GM12878 (cell line): ENCODE measurements at regions not wholly inside any gene's neighbourhood (a gene's known extent, or its start where the extent isn't known, plus 50 kb on each side); places are given as distances from the start of the nearest gene placed in this dataset.

Experiments used
- ATAC-seq: fragments of 200-7000 bp; cut with Tn5 transposase; 3 replicates; pipeline ENCODE4 v1.9.1; 2020; ENCODE audit warnings: mild to moderate bottlenecking, moderate library complexity
- BruUV-seq: library from RNA; stranded (reverse); fragments of 400-500 nt; replicated peaks from 2 replicates; lab custom pipeline; 2021; lab: Mats Ljungman, UMichigan
- CTCF ChIA-PET: fragments of 300-600 bp; sonication (Branson Sonifier 250); formaldehyde crosslinking; extraction: SDS; loops from one replicate; lab custom pipeline; 2021; ENCODE audit warnings: inconsistent platforms; lab: Yijun Ruan, JAX
- POLR2A ChIA-PET: fragments of 350-600 bp; formaldehyde crosslinking; extraction: SDS; loops from one replicate; lab custom pipeline; 2021; ENCODE audit warnings: inconsistent platforms; lab: Charles Lee
- RAD21 ChIA-PET: fragments of 300-600 bp; sonication (Branson Sonifier 250); formaldehyde crosslinking; loops from one replicate; lab custom pipeline; 2023; ENCODE audit warnings: antibody characterized with exemption; ENCODE audit not compliant: unreplicated experiment; lab: Charles Lee
- SMC1A ChIA-PET: fragments of 300-600 bp; sonication (Branson Sonifier 250); formaldehyde crosslinking; loops from one replicate; lab custom pipeline; 2023; ENCODE audit not compliant: unreplicated experiment, uncharacterized antibody; lab: Charles Lee
- DNase-seq: peaks from one replicate; pipeline ENCODE4 v3.0.0-alpha.2; 2011; ENCODE audit warnings: low read depth, low spot score
- FAIRE-seq: peaks from 3 replicates; lab custom pipeline; 2011; peaks lifted over from hg19 to GRCh38; lab: Jason Lieb, UNC
- H2AFZ ChIP-seq: 2 replicates; pipeline ENCODE4 v1.6.0; 2011; ENCODE audit warnings: low read depth, low read length, control low read depth; ENCODE audit not compliant: control insufficient read depth
- H3K27ac ChIP-seq: 2 replicates; pipeline ENCODE4 v1.5.1; 2011; ENCODE audit warnings: control low read depth; ENCODE audit not compliant: control insufficient read depth, insufficient read depth
- H3K27me3 ChIP-seq, 2 experiments: replicated peaks in 1 of 2; 2 replicates each; pipeline versions ENCODE4 v1.6.0 to v1.6.1; 2011; ENCODE audit warnings: low read length in 1 of 2; ENCODE audit not compliant: control insufficient read depth in 2 of 2, insufficient read depth in 2 of 2
- H3K36me3 ChIP-seq, 2 experiments: 2 replicates each; pipeline ENCODE4 v1.5.1; 2011; ENCODE audit warnings: low read length in 1 of 2; ENCODE audit not compliant: control insufficient read depth in 2 of 2, insufficient read depth in 2 of 2
- H3K4me1 ChIP-seq: 2 replicates; pipeline ENCODE4 v1.6.1; 2011; ENCODE audit warnings: mild to moderate bottlenecking, low read length, moderate library complexity, mixed read lengths; ENCODE audit not compliant: control insufficient read depth, insufficient read depth
- H3K4me2 ChIP-seq: 2 replicates; pipeline ENCODE4 v1.6.0; 2011; ENCODE audit warnings: control low read depth; ENCODE audit not compliant: control insufficient read depth, insufficient read depth
- H3K4me3 ChIP-seq: fragments of 200-600 bp; sonication (generic); 2 replicates; pipeline ENCODE4 v1.5.1; 2016
- H3K79me2 ChIP-seq: 2 replicates; pipeline ENCODE4 v1.6.0; 2011; ENCODE audit warnings: low read length; ENCODE audit not compliant: control insufficient read depth, insufficient read depth
- H3K9ac ChIP-seq: 2 replicates; pipeline ENCODE4 v1.8.0; 2011; ENCODE audit warnings: low read length, control low read depth, mixed read lengths; ENCODE audit not compliant: control insufficient read depth, insufficient read depth
- H3K9me3 ChIP-seq: replicated peaks from 3 replicates; pipeline ENCODE4 v1.5.1; 2011; ENCODE audit warnings: mild to moderate bottlenecking, low read length; ENCODE audit not compliant: control insufficient read depth, insufficient read depth
- H4K20me1 ChIP-seq: 2 replicates; pipeline ENCODE4 v1.6.0; 2011; ENCODE audit not compliant: control insufficient read depth, insufficient read depth
- BRCA1 ChIP-seq: IDR thresholded peaks from 2 replicates; pipeline ENCODE4 v1.6.1; 2011; ENCODE audit warnings: low read depth, low read length, improper control_type of control experiment
- CHD2 ChIP-seq: IDR thresholded peaks from 2 replicates; pipeline ENCODE4 v1.6.1; 2011; ENCODE audit warnings: low read depth, low read length, improper control_type of control experiment, borderline replicate concordance
- FOS ChIP-seq: IDR thresholded peaks from 3 replicates; pipeline ENCODE4 v1.6.1; 2011; ENCODE audit warnings: borderline replicate concordance; ENCODE audit not compliant: insufficient read length; ENCODE audit errors: extremely low read depth
- HCFC1 ChIP-seq: fragments of 150-350 bp; IDR thresholded peaks from 2 replicates; pipeline ENCODE4 v1.6.1; 2014; ENCODE audit warnings: low read length
- MTA2 ChIP-seq: fragments of 450-650 bp; IDR thresholded peaks from 2 replicates; pipeline ENCODE4 v1.6.1; 2016; ENCODE audit warnings: low read depth, mild to moderate bottlenecking, moderate library complexity
- NFYB ChIP-seq: IDR thresholded peaks from 2 replicates; pipeline ENCODE4 v1.6.1; 2011; ENCODE audit warnings: low read depth, mild to moderate bottlenecking, low read length, improper control_type of control experiment, moderate library complexity; ENCODE audit not compliant: insufficient read depth
- NR2F1 ChIP-seq: fragments of 450-650 bp; conservative IDR thresholded peaks from 2 replicates; pipeline ENCODE4 v1.6.1; 2017; ENCODE audit warnings: mild to moderate bottlenecking
- STAT1 ChIP-seq: fragments of 450-650 bp; conservative IDR thresholded peaks from 2 replicates; pipeline ENCODE4 v1.6.1; 2014; ENCODE audit warnings: antibody characterized with exemption, mild to moderate bottlenecking
- TCF3 ChIP-seq: IDR thresholded peaks from 2 replicates; pipeline ENCODE4 v1.6.1; 2012; ENCODE audit warnings: low read depth, mild to moderate bottlenecking, low read length, borderline replicate concordance; ENCODE audit not compliant: insufficient read depth
- ZNF384 ChIP-seq: IDR thresholded peaks from 2 replicates; pipeline ENCODE4 v1.6.1; 2012; ENCODE audit warnings: low read depth, mild to moderate bottlenecking, low read length, improper control_type of control experiment, borderline replicate concordance
- WGBS: methylation state at CpG from one replicate; pipeline ENCODE4 v1.1.6; 2016; ENCODE audit warnings: low lambda C conversion rate; ENCODE audit not compliant: insufficient replicate concordance, insufficient coverage; ENCODE audit errors: missing lambda C conversion rate; 5-methylcytosine and 5-hydroxymethylcytosine counted together
- in situ Hi-C: fragments of 300-500 bp; cut with MboI; formaldehyde crosslinking; loops from 9 replicates; pipeline ENCODE4 v1.14.3; 2018; ENCODE audit warnings: mixed read lengths
- intact Hi-C: fragments of 100-400 bp; cut with micrococcal nuclease; formaldehyde crosslinking; loops from one replicate; pipeline ENCODE4 v1.14.2; 2022; ENCODE audit not compliant: unreplicated experiment
- TF ChIP-seq, protein P1 (sequence below): fragments of 450-650 bp; IDR thresholded peaks from 2 replicates; pipeline ENCODE4 v1.6.1; 2016; ENCODE audit warnings: mild to moderate bottlenecking
- TF ChIP-seq, protein P2 (sequence below): IDR thresholded peaks from 2 replicates; pipeline ENCODE4 v1.6.1; 2012; ENCODE audit warnings: low read depth, low read length, improper control_type of control experiment
- TF ChIP-seq, protein P3 (sequence below): fragments of 450-650 bp; IDR thresholded peaks from 2 replicates; pipeline ENCODE4 v1.6.1; 2014; ENCODE audit warnings: mild to moderate bottlenecking

DNA sequence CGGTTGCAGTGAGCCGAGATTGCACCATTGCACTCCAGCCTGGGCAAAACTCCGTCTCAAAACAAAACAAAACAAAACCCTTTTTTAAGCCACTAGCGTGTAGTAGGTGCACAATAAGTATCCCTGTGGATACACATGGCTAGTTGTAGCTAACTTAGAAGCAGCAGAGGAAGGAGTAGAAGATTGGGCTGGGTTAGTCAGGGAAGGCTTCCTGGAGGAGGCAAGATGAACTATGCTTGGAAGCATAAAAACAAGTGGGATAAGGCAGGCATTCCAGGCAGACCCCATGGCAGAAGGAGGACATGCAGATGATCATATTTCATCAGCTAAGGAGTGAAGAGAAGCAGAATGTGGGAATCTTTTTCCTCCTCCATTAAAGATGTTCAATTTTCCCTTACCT lies 83.4 kb downstream of the IRX5 start:
- no peaks in the 10 kb centered on the region for H3K4me1 ChIP-seq
- no peak overlapping the region for H3K4me2 ChIP-seq
- no peak overlapping the region for H3K9ac ChIP-seq
- POLR2A ChIA-PET = no interaction called here
- intact Hi-C loops (no loop called here), in situ Hi-C loops (no loop called here)
- no peaks in the 10 kb centered on the region for H3K79me2 ChIP-seq
- no peak overlapping the region for H2AFZ ChIP-seq
- no peaks in the 10 kb centered on the region for H3K27me3 ChIP-seq
- WGBS = 48% methylated on average over 4 of the region's 4 CpGs
- RAD21 ChIA-PET = no interaction called here
- BruUV-seq = no TSS peak
- TF ChIP-seq HCFC1 (no peak), BRCA1 (no peak), NR2F1 (no peak), STAT1 (no peak), ZNF384 (no peak), MTA2 (no peak), NFYB (no peak), FOS (no peak), CHD2 (no peak), TCF3 (no peak)
- TF ChIP-seq, protein P1, sequence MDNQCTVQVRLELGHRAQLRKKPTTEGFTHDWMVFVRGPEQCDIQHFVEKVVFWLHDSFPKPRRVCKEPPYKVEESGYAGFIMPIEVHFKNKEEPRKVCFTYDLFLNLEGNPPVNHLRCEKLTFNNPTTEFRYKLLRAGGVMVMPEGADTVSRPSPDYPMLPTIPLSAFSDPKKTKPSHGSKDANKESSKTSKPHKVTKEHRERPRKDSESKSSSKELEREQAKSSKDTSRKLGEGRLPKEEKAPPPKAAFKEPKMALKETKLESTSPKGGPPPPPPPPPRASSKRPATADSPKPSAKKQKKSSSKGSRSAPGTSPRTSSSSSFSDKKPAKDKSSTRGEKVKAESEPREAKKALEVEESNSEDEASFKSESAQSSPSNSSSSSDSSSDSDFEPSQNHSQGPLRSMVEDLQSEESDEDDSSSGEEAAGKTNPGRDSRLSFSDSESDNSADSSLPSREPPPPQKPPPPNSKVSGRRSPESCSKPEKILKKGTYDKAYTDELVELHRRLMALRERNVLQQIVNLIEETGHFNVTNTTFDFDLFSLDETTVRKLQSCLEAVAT = no peak
- TF ChIP-seq, protein P2, sequence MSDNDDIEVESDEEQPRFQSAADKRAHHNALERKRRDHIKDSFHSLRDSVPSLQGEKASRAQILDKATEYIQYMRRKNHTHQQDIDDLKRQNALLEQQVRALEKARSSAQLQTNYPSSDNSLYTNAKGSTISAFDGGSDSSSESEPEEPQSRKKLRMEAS = no peak
- TF ChIP-seq, protein P3, sequence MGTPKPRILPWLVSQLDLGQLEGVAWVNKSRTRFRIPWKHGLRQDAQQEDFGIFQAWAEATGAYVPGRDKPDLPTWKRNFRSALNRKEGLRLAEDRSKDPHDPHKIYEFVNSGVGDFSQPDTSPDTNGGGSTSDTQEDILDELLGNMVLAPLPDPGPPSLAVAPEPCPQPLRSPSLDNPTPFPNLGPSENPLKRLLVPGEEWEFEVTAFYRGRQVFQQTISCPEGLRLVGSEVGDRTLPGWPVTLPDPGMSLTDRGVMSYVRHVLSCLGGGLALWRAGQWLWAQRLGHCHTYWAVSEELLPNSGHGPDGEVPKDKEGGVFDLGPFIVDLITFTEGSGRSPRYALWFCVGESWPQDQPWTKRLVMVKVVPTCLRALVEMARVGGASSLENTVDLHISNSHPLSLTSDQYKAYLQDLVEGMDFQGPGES = no peak
- H4K20me1 ChIP-seq = no peaks in the 10 kb centered on the region
- no peaks in the 10 kb centered on the region for H3K36me3 ChIP-seq
- no peak for ATAC-seq
- no peaks in the 10 kb centered on the region for H3K9me3 ChIP-seq
- CTCF ChIA-PET = no interaction called here
- H3K27ac ChIP-seq = no peak overlapping the region
- DNase-seq = no peak
- SMC1A ChIA-PET = no interaction called here
- H3K4me3 ChIP-seq = no peak overlapping the region
- no peak for FAIRE-seq
